ENCODE measurements at regions not wholly inside any gene's neighbourhood (a gene's known extent, or its start where the extent isn't known, plus 50 kb on each side); places are given as distances from the start of the nearest gene placed in this dataset.

DNA sequence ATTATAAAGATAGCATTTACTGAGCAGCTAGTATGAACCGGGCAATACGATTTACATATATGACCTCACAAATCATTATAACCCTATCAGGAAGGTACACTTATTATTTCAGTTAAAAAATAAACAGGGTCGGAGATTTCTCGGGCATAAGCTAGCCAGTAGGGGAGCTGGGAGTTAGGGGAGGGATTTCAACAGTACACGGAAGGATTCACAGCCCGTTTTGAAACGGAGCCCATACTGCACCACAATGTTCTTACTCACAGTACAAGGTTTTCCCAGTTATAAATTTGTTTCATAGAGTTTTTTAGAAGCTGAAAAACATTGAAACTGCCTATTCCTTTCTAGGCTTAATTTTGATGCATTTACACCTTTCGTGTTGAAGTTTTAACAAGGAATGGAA, 607.1 kb downstream of the HDGFL1 start:
- DNase-seq = no peak

DNA sequence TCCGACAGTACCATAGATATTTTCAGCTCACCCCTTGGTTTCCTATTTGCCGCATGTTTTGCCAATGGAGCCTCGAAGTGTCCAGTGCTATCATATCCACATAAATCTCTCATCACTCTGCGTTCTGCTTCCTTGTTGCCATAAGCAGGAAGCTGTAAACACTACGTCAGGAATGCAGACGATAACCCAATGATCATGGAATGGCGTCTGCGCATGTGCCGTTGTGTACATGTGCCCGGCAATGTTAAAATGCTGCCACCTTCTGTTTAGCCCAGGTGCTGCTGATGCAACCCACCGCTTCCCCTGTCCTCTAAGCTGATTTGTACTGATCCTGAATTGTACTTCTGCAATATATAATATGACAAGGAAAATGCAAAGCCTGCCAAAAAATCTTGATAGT, 607.5 kb downstream of the HDGFL1 start:
- no peak for DNase-seq

GRCh38 chr6:23177806-23178205, 608.4 kb downstream of the HDGFL1 start:
- DNase-seq = no peak

- no peak for DNase-seq
These were observed 610.6 kb downstream of the HDGFL1 start for GRCh38 chr6:23179994-23180393.

- DNase-seq = no peak
These were observed 611.3 kb downstream of the HDGFL1 start for GRCh38 chr6:23180504-23181293.

- no peak for DNase-seq
These were observed 612.2 kb downstream of the HDGFL1 start for GRCh38 chr6:23181356-23182110.

DNA sequence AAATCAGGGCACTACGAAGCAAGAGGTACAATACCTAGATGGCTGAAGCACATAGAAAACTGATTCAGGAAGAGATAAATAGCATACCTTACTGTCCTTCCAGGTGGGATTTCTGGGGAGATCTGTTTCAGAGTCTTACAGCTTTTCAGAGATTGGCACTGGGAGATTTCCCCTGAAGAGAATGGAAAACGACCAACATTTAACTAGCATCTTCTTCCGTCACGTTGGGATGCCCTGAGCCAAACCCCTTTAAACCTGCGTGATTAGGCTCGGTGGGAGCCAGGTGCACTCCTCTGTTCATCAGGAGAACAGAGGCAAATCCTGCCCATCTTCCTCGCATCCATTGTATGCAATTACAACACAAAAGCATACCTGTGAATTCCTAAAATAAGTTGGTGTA, 614.5 kb downstream of the HDGFL1 start:
- DNase-seq = no peak

- DNase-seq = no peak
These were observed 615.0 kb downstream of the HDGFL1 start for GRCh38 chr6:23184351-23184750.

DNA sequence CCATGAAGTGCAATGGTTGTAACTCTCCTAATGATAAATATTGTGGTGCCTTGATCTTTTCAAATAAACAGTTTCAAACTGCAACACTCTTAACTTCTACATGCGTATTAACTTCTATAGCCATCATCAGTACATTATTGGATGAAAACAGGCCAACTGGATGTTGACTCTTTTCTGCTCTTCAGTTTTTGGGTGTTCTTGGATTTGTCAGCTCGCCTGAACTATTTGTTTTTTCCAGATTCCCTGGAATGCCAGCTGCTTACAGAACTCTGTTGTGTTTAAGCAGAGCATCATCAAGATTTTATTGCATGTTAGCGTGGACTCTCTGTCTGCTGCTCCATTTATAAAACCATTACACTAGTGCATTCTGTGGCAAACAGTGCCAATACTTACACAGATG, 626.1 kb downstream of the HDGFL1 start:
- no peak for DNase-seq

DNA sequence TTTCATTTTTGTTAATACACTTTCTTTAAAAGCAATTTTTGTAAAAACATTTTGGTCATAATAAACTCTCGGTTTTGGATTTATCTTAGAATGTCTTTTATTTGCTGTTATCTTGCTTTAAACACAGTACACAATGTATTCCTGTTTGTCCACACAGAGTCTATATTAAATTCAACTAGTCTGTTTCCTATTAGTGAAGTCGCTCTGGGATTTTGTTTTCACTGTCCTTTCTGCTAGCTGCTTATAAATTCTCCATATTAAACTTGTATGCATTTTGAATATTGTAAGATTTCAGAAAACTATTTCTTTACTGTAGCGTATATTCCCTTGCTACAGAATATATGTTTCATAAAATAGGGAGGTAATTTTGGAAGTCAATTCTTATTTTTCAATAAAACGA, 630.2 kb downstream of the HDGFL1 start:
- no peak for DNase-seq

DNA sequence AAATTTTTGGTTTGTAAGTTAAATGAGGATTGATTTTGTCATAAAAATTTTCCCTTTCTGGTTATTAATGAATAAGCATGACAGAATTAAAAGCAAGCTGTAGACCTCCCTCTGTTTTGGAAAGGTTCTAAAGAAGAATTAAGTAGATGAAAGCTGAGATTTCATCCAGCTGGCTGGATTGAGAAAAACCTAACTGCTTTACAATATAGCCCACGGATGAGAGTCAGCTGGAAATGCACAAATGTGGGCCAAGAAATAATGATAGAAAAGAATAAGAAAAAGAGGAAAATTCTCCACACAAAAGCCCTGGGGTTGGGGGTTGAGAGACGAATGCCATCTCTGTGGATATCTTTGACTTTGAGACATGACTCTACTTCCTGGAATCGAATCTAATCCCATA, 631.6 kb downstream of the HDGFL1 start:
- DNase-seq = no peak

DNA sequence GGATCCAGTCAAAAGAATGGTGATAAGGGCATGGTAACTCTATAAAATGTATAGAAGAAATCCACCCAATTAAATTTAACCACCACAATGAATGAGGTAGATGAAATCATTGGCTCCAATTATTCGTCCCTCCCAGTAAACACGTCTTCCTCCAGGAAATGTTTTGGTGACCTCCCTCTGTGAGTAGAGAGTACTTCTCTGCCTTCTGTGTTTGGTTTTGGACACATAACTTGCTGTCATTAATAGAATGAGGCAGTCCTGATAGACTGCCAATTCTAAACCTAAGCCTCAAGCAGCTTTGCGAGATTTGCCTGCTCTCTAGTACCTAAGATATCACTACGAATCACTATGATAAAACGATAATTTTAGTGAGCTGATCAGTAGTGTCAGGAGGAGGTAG, 632.8 kb downstream of the HDGFL1 start:
- no peak for DNase-seq

GRCh38 chr6:23212398-23212797, 643.0 kb downstream of the HDGFL1 start:
- DNase-seq = no peak

DNA sequence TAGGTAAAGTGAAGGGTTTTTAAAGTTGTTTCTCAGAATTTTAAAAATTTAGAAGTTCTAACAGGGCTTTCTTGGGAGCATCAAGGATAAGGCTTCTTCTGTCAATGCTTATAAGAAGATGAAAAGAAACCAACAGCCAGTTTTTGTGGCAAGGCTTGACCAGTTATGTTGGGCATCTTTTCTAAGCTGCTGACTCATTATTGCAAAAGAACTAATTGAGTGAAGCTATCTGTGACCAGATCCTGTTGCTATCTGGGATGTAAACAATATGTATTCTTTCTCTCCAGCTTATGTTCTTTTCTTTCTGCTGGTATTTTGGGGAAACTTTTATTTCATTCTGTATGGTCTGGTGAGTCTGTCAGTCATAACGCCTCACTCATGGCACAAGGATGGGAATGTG, 643.8 kb downstream of the HDGFL1 start:
- DNase-seq = no peak

- DNase-seq = no peak
These were observed 644.3 kb downstream of the HDGFL1 start for GRCh38 chr6:23213651-23214050.

GRCh38 chr6:23218751-23219150, 649.4 kb downstream of the HDGFL1 start:
- no peak for DNase-seq

DNA sequence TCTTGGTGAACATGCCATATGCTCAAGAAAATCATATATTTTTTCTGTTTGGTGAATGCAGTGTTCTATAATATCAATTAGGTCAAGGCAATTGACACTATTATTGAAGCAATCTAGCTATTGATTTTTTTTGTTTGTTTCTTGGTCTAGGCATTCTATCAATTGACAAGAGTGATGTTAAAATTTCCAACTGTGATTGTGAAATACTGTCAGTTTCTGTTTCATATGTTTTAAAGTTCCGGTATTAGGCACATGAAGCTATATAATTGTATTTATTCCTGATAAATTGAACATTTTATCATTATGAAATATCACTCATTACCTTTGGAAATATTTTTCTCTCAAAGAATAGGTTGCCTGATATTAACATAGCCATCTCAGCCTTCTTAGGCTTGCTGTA, 653.4 kb downstream of the HDGFL1 start:
- DNase-seq = no peak

GRCh38 chr6:23224540-23224939, 655.2 kb downstream of the HDGFL1 start:
- no peak for DNase-seq

DNA sequence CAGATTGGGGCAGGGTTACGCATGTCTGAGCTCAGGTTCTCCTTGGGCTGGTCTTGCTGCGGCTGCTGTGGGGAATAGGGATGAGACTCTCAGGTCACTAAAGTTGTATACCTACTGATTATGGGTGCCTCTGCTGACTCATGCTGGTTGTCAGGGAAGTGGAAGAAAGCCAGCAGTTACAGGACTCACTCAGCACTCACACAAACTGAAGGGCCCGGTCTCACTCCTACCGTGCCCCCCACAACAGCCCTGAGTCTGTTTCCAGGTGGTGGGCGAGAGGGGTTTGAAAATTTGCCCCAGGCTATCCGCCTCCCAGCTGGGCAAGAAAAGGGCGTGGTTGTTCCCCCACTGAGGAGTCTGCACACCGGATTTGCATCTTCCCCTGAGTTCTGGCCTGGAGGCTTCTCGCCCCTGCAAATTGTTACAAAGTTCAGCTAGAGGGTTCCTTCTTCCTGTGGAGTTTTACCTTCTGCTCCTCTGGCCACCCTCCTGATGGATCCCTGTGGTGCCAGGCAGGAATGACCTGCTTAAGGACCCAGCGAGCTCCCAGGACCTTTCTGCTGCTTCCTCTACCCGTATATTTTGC, 659.2 kb downstream of the HDGFL1 start:
- no peak for DNase-seq

- no peak for DNase-seq
These were observed 674.5 kb downstream of the HDGFL1 start for GRCh38 chr6:23243854-23244253.

DNA sequence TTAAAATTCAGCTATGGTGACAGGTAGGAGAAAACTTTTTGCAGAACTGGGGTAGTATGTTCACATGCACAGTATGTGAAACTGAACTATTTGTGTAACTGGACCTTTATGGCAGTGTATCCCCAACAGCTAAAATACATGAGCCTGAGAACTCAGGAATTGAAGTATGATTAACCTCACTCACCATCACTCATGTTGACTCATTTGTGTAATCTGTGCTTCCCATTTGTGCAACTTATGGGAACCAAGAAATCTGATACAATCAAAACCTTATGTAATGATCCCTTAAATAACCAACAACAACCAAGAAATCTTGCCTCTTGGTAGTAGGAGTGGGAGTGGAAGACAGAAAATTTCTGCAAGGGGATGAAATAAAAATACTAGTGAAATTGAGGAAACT, 674.9 kb downstream of the HDGFL1 start:
- DNase-seq = no peak

GRCh38 chr6:23245572-23245971, 676.2 kb downstream of the HDGFL1 start:
- DNase-seq = no peak

GRCh38 chr6:23246896-23247295, 677.5 kb downstream of the HDGFL1 start:
- no peak for DNase-seq

- DNase-seq = no peak
These were observed 681.2 kb downstream of the HDGFL1 start for GRCh38 chr6:23250556-23250955.

Data from suppressor macrophage treated with lipopolysaccharide for 1 hour (primary cell).